Astrocyte of the spinal cord (primary cell): ENCODE measurements at regions not wholly inside any gene's neighbourhood (a gene's known extent, or its start where the extent isn't known, plus 50 kb on each side); places are given as distances from the start of the nearest gene placed in this dataset.

Source experiments
- DNase-seq: peaks from one replicate; pipeline ENCODE4 v3.0.0; 2011; ENCODE audit warnings: low read depth, low spot score
- H3K4me3 ChIP-seq: 2 replicates; pipeline ENCODE4 v1.5.1; 2011; ENCODE audit warnings: low read depth, mild to moderate bottlenecking, low read length, moderate library complexity
- in situ Hi-C: cut with HindIII; loops from 2 replicates; pipeline ENCODE4 v1.10.0; 2017; ENCODE audit warnings: low sequenced_read_pairs
- TF ChIP-seq, protein P1 (sequence below): IDR thresholded peaks from 2 replicates; pipeline ENCODE4 v1.5.1; 2012; ENCODE audit warnings: low read depth, mild to moderate bottlenecking, low read length, inconsistent platforms

DNA sequence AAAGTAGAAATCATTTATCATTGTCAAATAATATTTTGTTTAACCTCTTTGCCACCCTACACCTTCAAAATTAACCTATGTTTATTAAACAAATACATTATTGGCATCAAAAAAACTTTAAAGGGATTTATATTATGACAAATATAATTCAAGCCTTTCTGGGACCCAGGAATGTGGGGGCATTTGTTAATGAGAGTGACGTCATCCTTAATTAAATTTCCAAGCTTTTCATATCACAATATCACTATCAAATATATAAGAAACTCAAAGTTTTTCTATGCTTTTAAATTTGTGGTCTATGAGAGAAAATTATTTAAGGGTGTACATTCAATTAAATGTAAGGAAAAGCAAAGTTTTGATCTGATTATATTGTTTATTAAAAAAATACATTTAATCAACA lies 307.4 kb upstream of the POU3F3 start:
- in situ Hi-C loops, result no loop called here
- no peak for DNase-seq
- TF ChIP-seq, protein P1, sequence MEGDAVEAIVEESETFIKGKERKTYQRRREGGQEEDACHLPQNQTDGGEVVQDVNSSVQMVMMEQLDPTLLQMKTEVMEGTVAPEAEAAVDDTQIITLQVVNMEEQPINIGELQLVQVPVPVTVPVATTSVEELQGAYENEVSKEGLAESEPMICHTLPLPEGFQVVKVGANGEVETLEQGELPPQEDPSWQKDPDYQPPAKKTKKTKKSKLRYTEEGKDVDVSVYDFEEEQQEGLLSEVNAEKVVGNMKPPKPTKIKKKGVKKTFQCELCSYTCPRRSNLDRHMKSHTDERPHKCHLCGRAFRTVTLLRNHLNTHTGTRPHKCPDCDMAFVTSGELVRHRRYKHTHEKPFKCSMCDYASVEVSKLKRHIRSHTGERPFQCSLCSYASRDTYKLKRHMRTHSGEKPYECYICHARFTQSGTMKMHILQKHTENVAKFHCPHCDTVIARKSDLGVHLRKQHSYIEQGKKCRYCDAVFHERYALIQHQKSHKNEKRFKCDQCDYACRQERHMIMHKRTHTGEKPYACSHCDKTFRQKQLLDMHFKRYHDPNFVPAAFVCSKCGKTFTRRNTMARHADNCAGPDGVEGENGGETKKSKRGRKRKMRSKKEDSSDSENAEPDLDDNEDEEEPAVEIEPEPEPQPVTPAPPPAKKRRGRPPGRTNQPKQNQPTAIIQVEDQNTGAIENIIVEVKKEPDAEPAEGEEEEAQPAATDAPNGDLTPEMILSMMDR, result no peak

DNA sequence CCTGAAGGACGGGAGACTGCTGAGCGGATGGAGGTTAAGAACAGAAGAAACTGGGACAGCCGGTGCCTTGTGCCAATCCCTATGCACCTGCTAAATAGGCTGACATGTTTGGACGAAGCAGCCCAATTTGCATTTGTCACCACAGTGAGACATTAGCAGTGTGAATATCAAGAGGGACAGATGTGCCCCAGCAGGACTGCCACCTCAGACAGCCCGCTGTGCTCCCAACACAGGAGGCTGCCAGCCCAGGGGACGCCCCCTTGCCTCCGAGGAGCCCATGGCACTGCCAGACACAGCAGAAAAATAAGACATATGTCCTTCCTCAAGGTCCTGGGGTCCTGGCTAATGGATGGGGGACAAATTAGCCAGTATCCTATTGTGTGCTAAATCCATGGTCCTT lies 306.7 kb upstream of the POU3F3 start:
- H3K4me3 ChIP-seq, result no peak overlapping the region
- TF ChIP-seq, protein P1, result no peak
- DNase-seq, result no peak
- in situ Hi-C loops, result no loop called here

More for the DNA sequence above, 307.4 kb upstream of the POU3F3 start:
- no peak overlapping the region for H3K4me3 ChIP-seq

GRCh38 chr2:104561251-104561650 lies 292.7 kb upstream of the POU3F3 start:
- no peak for DNase-seq
- H3K4me3 ChIP-seq, result no peak overlapping the region
- in situ Hi-C loops, result no loop called here
- TF ChIP-seq, protein P1, result no peak

- TF ChIP-seq, protein P1, result no peak
- in situ Hi-C loops, result no loop called here
- H3K4me3 ChIP-seq, result no peak overlapping the region
- no peak for DNase-seq
Measured at GRCh38 chr2:104562537-104562936, 291.4 kb upstream of the POU3F3 start.

- peak; percentile 7 for DNase-seq
- in situ Hi-C loops, result no loop called here
- TF ChIP-seq, protein P1, result no peak
- H3K4me3 ChIP-seq, result no peak overlapping the region
Measured at GRCh38 chr2:104563398-104563996, 290.4 kb upstream of the POU3F3 start.

DNA sequence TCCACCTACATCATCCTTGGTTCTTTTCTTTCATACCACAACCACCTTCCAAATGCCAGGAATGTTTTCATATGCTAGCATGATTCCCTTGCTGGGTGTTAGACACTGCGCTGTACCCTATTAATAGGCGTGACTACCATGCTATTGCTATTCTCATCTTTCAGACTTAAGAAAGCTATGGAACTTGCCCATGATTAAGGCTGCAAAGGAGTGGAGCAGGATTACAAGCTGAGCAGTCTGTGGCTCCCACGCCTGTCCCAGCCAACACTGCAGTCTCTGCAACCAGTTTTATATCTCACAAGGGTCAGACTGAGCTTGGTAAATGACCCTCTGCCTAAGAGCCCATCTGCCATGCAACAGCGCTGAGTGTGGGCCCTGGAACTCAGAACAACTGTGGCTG lies 285.7 kb upstream of the POU3F3 start:
- in situ Hi-C loops, result no loop called here
- DNase-seq, result no peak
- no peak overlapping the region for H3K4me3 ChIP-seq
- TF ChIP-seq, protein P1, result no peak
